22Rv1 (cell line): ENCODE measurements at regions not wholly inside any gene's neighbourhood (a gene's known extent, or its start where the extent isn't known, plus 50 kb on each side); places are given as distances from the start of the nearest gene placed in this dataset.

Experiments
- ZFX ChIP-seq: fragments of 450-650 bp; IDR thresholded peaks from 2 replicates; pipeline ENCODE4 v1.6.1; 2017; ENCODE audit warnings: antibody characterized with exemption, borderline replicate concordance
- TF ChIP-seq, protein P1 (sequence below): fragments of 450-650 bp; IDR thresholded peaks from 2 replicates; pipeline ENCODE4 v1.5.1; 2017; ENCODE audit warnings: mild to moderate bottlenecking

GRCh38 chr6:120451508-120451907 lies 882.8 kb downstream of the TBC1D32 start:
- TF ChIP-seq, protein P1, sequence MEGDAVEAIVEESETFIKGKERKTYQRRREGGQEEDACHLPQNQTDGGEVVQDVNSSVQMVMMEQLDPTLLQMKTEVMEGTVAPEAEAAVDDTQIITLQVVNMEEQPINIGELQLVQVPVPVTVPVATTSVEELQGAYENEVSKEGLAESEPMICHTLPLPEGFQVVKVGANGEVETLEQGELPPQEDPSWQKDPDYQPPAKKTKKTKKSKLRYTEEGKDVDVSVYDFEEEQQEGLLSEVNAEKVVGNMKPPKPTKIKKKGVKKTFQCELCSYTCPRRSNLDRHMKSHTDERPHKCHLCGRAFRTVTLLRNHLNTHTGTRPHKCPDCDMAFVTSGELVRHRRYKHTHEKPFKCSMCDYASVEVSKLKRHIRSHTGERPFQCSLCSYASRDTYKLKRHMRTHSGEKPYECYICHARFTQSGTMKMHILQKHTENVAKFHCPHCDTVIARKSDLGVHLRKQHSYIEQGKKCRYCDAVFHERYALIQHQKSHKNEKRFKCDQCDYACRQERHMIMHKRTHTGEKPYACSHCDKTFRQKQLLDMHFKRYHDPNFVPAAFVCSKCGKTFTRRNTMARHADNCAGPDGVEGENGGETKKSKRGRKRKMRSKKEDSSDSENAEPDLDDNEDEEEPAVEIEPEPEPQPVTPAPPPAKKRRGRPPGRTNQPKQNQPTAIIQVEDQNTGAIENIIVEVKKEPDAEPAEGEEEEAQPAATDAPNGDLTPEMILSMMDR: no peak
- TF ChIP-seq ZFX: no peak
